ENCODE measurements at regions not wholly inside any gene's neighbourhood (a gene's known extent, or its start where the extent isn't known, plus 50 kb on each side); places are given as distances from the start of the nearest gene placed in this dataset.
"Not testable (repeated sequence)": the region's sequence is repeated elsewhere in the genome, so short reads cannot be mapped to it uniquely, and the experiment has no call there.

DNA sequence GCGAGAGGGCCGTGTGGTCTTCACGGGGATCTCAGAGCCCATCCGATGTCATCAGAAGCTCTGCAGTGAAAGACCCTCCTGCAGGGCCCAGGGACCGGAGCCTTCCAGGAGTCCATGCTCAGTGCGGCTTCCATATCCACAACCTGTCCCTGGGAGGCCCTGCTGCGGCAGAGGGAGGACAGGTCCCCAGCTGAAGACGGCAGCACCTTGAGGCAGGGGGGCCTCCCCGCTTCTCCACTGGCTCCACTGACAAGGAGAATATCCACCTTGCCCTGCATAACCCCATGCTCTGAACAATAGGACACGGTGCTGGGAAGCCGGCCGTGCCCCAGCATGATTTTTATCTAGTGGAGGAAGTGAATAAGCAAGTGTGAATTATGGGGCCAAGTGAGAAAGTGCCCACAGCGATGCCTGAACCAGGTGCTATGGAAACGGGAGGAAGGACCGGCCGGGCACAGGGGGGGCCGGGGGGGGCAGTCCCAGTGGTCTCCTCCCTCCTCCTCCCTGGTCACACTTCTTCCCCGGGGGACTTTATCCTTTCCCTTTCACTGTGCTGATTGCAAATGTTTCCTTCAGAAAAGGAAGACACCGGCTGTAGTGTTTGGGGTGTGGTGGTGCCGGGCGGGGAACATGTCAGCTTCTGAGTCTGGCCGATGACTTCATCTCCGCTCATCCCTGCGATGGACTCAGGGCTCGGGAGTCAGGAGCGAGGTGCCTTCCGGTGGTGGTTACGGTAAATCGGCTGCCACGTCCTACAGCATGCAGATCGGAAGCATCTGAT is 225.1 kb downstream of the ERMARD start:
- Histone ChIP-seq H3K4me3 (ENCODE audit: low read depth in 1 of 2, low read length in 1 of 2) (no peak overlapping the region), H3K4me1 (ENCODE audit: control insufficient read depth in 1 of 2, insufficient read depth in 1 of 2, low read depth in 1 of 2, low read length in 1 of 2) (no peaks in the 10 kb centered on the region)
- TF ChIP-seq, protein P1, sequence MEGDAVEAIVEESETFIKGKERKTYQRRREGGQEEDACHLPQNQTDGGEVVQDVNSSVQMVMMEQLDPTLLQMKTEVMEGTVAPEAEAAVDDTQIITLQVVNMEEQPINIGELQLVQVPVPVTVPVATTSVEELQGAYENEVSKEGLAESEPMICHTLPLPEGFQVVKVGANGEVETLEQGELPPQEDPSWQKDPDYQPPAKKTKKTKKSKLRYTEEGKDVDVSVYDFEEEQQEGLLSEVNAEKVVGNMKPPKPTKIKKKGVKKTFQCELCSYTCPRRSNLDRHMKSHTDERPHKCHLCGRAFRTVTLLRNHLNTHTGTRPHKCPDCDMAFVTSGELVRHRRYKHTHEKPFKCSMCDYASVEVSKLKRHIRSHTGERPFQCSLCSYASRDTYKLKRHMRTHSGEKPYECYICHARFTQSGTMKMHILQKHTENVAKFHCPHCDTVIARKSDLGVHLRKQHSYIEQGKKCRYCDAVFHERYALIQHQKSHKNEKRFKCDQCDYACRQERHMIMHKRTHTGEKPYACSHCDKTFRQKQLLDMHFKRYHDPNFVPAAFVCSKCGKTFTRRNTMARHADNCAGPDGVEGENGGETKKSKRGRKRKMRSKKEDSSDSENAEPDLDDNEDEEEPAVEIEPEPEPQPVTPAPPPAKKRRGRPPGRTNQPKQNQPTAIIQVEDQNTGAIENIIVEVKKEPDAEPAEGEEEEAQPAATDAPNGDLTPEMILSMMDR (IDR thresholded peaks at IDR 0.05) = no peak

DNA sequence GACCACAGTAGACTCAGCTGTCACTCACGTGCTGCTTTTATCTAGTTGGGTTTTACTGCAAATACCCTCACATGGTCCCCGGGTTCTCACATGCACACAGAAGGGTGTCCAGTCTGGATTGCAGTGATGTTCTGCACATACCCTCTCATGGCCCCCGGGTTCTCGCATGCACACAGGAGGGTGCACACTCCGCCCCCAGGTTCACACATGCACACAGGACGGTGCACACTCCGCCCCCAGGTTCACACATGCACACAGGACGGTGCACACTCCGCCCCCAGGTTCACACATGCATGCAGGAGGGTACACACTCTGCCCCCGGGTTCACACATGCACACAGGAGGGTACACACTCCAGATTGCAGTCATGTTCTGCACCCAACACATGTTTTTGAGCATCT is 224.3 kb downstream of the ERMARD start:
- Histone ChIP-seq H3K4me3 (ENCODE audit: low read depth in 1 of 2, low read length in 1 of 2) (no peak overlapping the region), H3K27ac (no peak overlapping the region), H3K36me3 (no peaks in the 10 kb centered on the region), H3K4me1 (ENCODE audit: control insufficient read depth in 1 of 2, insufficient read depth in 1 of 2, low read depth in 1 of 2, low read length in 1 of 2) (no peaks in the 10 kb centered on the region), H3K27me3 (peaks cover 9% of the 10 kb centered on the region), H3K9me3 (no peaks in the 10 kb centered on the region)
- TF ChIP-seq, protein P1 (IDR thresholded peaks at IDR 0.05) = no peak

More for the DNA sequence above, 225.1 kb downstream of the ERMARD start:
- H3K36me3 ChIP-seq = no peaks in the 10 kb centered on the region
- peaks cover 9% of the 10 kb centered on the region for H3K27me3 ChIP-seq
- no peak overlapping the region for H3K27ac ChIP-seq
- no peaks in the 10 kb centered on the region for H3K9me3 ChIP-seq

DNA sequence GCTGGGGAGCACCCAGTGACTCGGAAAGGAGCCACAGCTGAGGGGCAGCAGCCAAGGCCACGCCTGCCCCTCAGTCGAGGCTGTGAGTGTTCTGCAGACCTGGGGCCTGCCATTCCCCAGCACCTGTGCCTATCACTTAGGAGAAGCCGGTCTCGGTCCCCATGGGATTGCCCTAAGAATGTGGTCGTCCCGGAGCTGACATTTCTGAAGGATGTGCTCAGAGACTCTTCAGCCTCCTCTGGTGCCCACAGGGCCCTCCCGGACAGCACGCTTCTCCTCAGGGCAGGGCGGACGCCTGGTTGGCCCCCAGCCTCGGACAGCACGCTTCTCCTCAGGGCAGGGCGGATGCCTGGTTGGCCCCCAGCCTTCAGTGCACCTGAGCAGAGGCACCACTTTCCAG is 223.9 kb downstream of the ERMARD start:
- no peaks in the 10 kb centered on the region for H3K36me3 ChIP-seq
- TF ChIP-seq, protein P1 (IDR thresholded peaks at IDR 0.05) = no peak
- no peak overlapping the region for H3K4me3 ChIP-seq (ENCODE audit: low read depth in 1 of 2, low read length in 1 of 2)
- peaks cover 9% of the 10 kb centered on the region for H3K27me3 ChIP-seq
- no peaks in the 10 kb centered on the region for H3K9me3 ChIP-seq
- H3K4me1 ChIP-seq (ENCODE audit: control insufficient read depth in 1 of 2, insufficient read depth in 1 of 2, low read depth in 1 of 2, low read length in 1 of 2) = no peaks in the 10 kb centered on the region
- no peak overlapping the region for H3K27ac ChIP-seq

DNA sequence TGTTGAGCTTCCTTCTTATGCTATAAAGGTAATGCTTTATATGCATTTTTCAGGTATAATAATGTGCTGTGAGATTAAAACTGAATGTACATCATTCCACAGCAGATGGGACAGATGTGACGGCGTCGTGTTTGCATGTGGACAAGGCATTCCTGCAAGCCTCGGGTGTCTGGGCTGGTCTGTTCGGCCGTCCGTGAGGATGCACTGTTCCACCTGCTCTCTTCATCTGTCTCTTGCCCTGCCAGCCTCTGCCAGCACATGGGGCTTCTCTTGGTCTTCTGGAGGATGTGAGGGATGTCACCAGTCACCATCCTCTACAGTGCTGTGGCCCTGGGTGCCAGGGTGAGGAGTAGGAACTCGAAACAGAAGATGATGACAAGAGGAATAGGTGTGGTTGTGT is 223.2 kb downstream of the ERMARD start:
- Histone ChIP-seq H3K27me3 (peaks cover 9% of the 10 kb centered on the region), H3K27ac (no peak overlapping the region), H3K9me3 (no peaks in the 10 kb centered on the region), H3K4me1 (ENCODE audit: control insufficient read depth in 1 of 2, insufficient read depth in 1 of 2, low read depth in 1 of 2, low read length in 1 of 2) (no peaks in the 10 kb centered on the region), H3K4me3 (ENCODE audit: low read depth in 1 of 2, low read length in 1 of 2) (no peak overlapping the region), H3K36me3 (no peaks in the 10 kb centered on the region)
- TF ChIP-seq, protein P1 (IDR thresholded peaks at IDR 0.05) = no peak

DNA sequence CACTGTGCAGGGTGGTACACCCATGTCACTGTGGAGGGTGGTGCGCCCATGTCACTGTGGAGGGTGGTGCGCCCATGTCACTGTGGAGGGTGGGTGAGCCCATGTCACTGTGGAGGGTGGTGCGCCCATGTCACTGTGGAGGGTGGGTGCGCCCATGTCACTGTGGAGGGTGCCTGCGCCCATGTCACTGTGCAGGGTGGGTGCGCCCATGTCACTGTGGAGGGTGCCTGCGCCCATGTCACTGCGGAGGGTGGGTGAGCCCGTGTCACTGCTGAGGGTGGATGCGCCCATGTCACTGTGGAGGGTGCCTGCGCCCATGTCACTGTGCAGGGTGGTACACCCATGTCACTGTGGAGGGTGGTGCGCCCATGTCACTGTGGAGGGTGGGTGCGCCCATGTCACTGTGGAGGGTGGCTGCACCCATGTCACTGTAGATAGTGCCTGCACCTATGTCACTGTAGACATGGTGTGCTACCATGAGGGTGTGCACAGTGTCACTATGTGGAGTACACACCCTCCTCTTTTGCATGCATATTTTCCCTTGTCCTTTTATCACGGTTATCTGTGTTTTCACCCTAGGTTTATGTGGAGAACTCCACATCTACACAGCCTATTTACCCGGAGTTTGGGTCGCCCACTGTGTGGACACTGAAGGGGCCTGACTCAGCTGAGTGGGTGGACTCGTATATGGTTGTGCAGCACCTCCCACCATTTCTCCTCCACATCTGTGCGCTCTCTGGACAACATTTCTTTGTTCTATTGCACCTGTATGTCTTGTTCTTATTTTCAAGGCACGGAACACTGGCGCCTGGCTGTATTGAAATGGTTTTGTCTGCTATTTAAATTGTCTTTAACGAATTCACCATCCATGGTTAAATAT is 222.4 kb downstream of the ERMARD start:
- H3K9me3 ChIP-seq; H3K4me1 ChIP-seq (ENCODE audit: control insufficient read depth in 1 of 2, insufficient read depth in 1 of 2, low read depth in 1 of 2, low read length in 1 of 2); H3K4me3 ChIP-seq (ENCODE audit: low read depth in 1 of 2, low read length in 1 of 2); H3K27ac ChIP-seq; H3K36me3 ChIP-seq; H3K27me3 ChIP-seq: not testable (repeated sequence)

DNA sequence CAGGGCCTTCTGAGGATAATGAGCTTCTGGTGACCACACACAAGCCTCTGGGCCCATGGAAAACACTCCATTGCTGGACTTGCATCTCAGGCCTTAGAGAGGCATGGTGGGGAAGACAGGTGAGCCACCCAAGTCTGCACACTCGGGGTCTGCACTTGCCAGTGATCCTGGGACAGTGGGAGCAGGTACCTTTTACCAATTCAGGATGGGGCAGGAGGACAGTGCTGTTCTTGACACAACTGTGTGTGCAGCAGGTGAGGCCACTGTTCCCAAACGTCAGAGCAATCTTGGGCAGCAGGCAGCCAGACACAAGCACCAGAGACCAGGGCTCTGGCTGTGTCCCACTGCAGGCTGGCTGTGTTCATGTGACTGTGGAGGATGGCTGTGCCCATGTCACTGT is 221.3 kb downstream of the ERMARD start:
- Histone ChIP-seq H3K4me3 (ENCODE audit: low read depth in 1 of 2, low read length in 1 of 2) (no peak overlapping the region), H3K36me3 (no peaks in the 10 kb centered on the region), H3K27me3 (peaks cover 9% of the 10 kb centered on the region), H3K27ac (no peak overlapping the region), H3K4me1 (ENCODE audit: control insufficient read depth in 1 of 2, insufficient read depth in 1 of 2, low read depth in 1 of 2, low read length in 1 of 2) (no peaks in the 10 kb centered on the region), H3K9me3 (no peaks in the 10 kb centered on the region)
- TF ChIP-seq, protein P1 (IDR thresholded peaks at IDR 0.05) = no peak
